HCT116 (cell line): ENCODE measurements at regions not wholly inside any gene's neighbourhood (a gene's known extent, or its start where the extent isn't known, plus 50 kb on each side); places are given as distances from the start of the nearest gene placed in this dataset.

Source experiments
- ATAC-seq: fragments of 200-7000 bp; cut with Tn5 transposase; 2 replicates; pipeline ENCODE4 v1.9.1; 2020; ENCODE audit warnings: mild to moderate bottlenecking, moderate library complexity
- BruUV-seq: library from RNA; stranded (reverse); fragments of 400-500 nt; replicated peaks from 2 replicates; lab custom pipeline; 2021; lab: Mats Ljungman, UMichigan
- CTCF ChIA-PET: fragments of 300-600 bp; sonication (Branson Sonifier 250); formaldehyde crosslinking; loops from one replicate; lab custom pipeline; 2021; ENCODE audit warnings: antibody characterized with exemption; lab: Charles Lee
- POLR2A ChIA-PET: fragments of 300-600, 350-600 bp; sonication (Branson Sonifier 250); formaldehyde crosslinking; loops from one replicate; lab custom pipeline; 2021; ENCODE audit warnings: antibody characterized with exemption; lab: Charles Lee
- RAD21 ChIA-PET, 2 experiments: fragments of 300-600 bp; sonication (Branson Sonifier 250); formaldehyde crosslinking; loops; one replicate each; lab custom pipeline; 2023; ENCODE audit warnings: low total read pairs in 2 of 2; ENCODE audit not compliant: uncharacterized antibody in 2 of 2, unreplicated experiment in 2 of 2, low non-redundant PET in 1 of 2; lab: Charles Lee
- DNase-seq: peaks from one replicate; pipeline ENCODE4 v3.0.0-alpha.2; 2010; ENCODE audit warnings: low read depth, low spot score
- H2AFZ ChIP-seq: fragments of 200-600 bp; shearing (Covaris generic), sonication (generic); 2 replicates; pipeline ENCODE4 v1.6.1; 2017; ENCODE audit warnings: low read depth, mixed run types, mixed read lengths, antibody characterized with exemption, low read length; ENCODE audit not compliant: poor library complexity, severe bottlenecking
- H3K27ac ChIP-seq: 2 replicates; pipeline ENCODE4 v1.5.1; 2012; ENCODE audit warnings: low read depth, low read length
- H3K27me3 ChIP-seq: fragments of 200-600 bp; sonication (generic); 2 replicates; pipeline ENCODE4 v1.6.1; 2016; ENCODE audit warnings: mixed run types, low read length, mixed read lengths; ENCODE audit not compliant: insufficient read depth
- H3K36me3 ChIP-seq, 2 experiments: fragments of 200-500 bp in 1 of 2; fragments of 200-600 bp in 1 of 2; sonication (Bioruptor generic) in 1 of 2; sonication (generic) in 1 of 2; 2 replicates each; pipeline versions ENCODE4 v1.5.1 to v1.6.1; 2014 to 2016; ENCODE audit warnings: low read length in 2 of 2, inconsistent platforms in 1 of 2, mixed read lengths in 1 of 2, mixed run types in 1 of 2; ENCODE audit not compliant: insufficient read depth in 2 of 2, control insufficient read depth in 1 of 2
- H3K4me1 ChIP-seq, 2 experiments: fragments of 200-600 bp in 1 of 2; sonication (generic) in 1 of 2; 2 replicates each; pipeline versions ENCODE4 v1.5.1 to v1.6.1; 2012 to 2017; ENCODE audit warnings: low read length in 2 of 2, inconsistent platforms in 1 of 2, mild to moderate bottlenecking in 1 of 2, mixed read lengths in 1 of 2, mixed run types in 1 of 2, moderate library complexity in 1 of 2; ENCODE audit not compliant: insufficient read depth in 2 of 2, control insufficient read depth in 1 of 2
- H3K4me2 ChIP-seq: fragments of 200-600 bp; sonication (generic); 2 replicates; pipeline ENCODE4 v1.6.1; 2017; ENCODE audit warnings: mixed run types, low read length, mixed read lengths
- H3K4me3 ChIP-seq, 2 experiments: fragments of 200-600 bp in 1 of 2; sonication (generic) in 1 of 2; replicated peaks in 1 of 2; 2 replicates each; pipeline ENCODE4 v1.5.1; 2011 to 2016; ENCODE audit warnings: low read length in 2 of 2, control low read depth in 1 of 2, low read depth in 1 of 2, mild to moderate bottlenecking in 1 of 2, mixed read lengths in 1 of 2, mixed run types in 1 of 2
- H3K79me2 ChIP-seq: fragments of 200-600 bp; sonication (generic); 2 replicates; pipeline ENCODE4 v1.6.1; 2017; ENCODE audit warnings: mild to moderate bottlenecking, mixed run types, low read length, moderate library complexity, mixed read lengths; ENCODE audit not compliant: insufficient read depth
- H3K9ac ChIP-seq: fragments of 200-600 bp; sonication (generic); 2 replicates; pipeline ENCODE4 v1.6.1; 2016; ENCODE audit warnings: low read length, mixed read lengths
- H3K9me2 ChIP-seq: fragments of 200-600 bp; sonication (generic), shearing (Covaris generic); 2 replicates; pipeline ENCODE4 v1.6.1; 2017; ENCODE audit warnings: mixed run types, mild to moderate bottlenecking, moderate library complexity; ENCODE audit not compliant: insufficient read depth
- H3K9me3 ChIP-seq, 2 experiments: fragments of 200-500 bp in 1 of 2; fragments of 200-600 bp in 1 of 2; sonication (Bioruptor generic) in 1 of 2; sonication (generic) in 1 of 2; 2 replicates each; pipeline ENCODE4 v1.6.1; 2014 to 2017; ENCODE audit warnings: low read length in 2 of 2, mixed read lengths in 2 of 2, inconsistent platforms in 1 of 2, low read depth in 1 of 2, mild to moderate bottlenecking in 1 of 2, mixed run types in 1 of 2, moderate library complexity in 1 of 2; ENCODE audit not compliant: control insufficient read depth in 1 of 2, insufficient read depth in 1 of 2
- H4K20me1 ChIP-seq: fragments of 200-600 bp; sonication (generic), shearing (Covaris generic); 2 replicates; pipeline ENCODE4 v1.6.1; 2017; ENCODE audit warnings: mixed run types, mild to moderate bottlenecking, moderate library complexity; ENCODE audit not compliant: insufficient read depth
- ATF3 ChIP-seq: IDR thresholded peaks from 2 replicates; pipeline ENCODE4 v1.6.1; 2012
- CTCF ChIP-seq, 3 experiments: fragments of 200-600 bp in 1 of 3; sonication (generic) in 1 of 3; IDR thresholded peaks in 2 of 3; conservative IDR thresholded peaks in 1 of 3; 2 replicates each; pipeline ENCODE4 v1.5.1; 2012 to 2017; ENCODE audit warnings: low read depth in 2 of 3, low read length in 2 of 3, antibody characterized with exemption in 1 of 3, borderline replicate concordance in 1 of 3, control low read depth in 1 of 3, mild to moderate bottlenecking in 1 of 3, mixed read lengths in 1 of 3, mixed run types in 1 of 3, moderate library complexity in 1 of 3; ENCODE audit not compliant: insufficient read depth in 1 of 3
- ELF1 ChIP-seq: IDR thresholded peaks from 2 replicates; pipeline ENCODE4 v1.6.1; 2012; ENCODE audit warnings: low read depth, borderline replicate concordance
- RAD21 ChIP-seq: IDR thresholded peaks from 2 replicates; pipeline ENCODE4 v1.6.1; 2012; ENCODE audit warnings: low read depth, mild to moderate bottlenecking
- SIN3A ChIP-seq: IDR thresholded peaks from 2 replicates; pipeline ENCODE4 v1.6.1; 2012; ENCODE audit warnings: low read depth
- SP1 ChIP-seq: IDR thresholded peaks from 2 replicates; pipeline ENCODE4 v1.6.1; 2012; ENCODE audit warnings: low read depth
- intact Hi-C: fragments of 100-400 bp; cut with micrococcal nuclease; formaldehyde crosslinking; loops from 2 replicates; pipeline ENCODE4 v1.10.0; 2022

GRCh38 chr7:83791737-83792136 lies 142.8 kb upstream of the SEMA3E start:
- no peak for ATAC-seq

More at GRCh38 chr7:83791737-83792136, 142.8 kb upstream of the SEMA3E start:
- ChIA-PET POLR2A (no interaction called here), RAD21 (no interaction called here), CTCF (no interaction called here)
- H3K9me2 ChIP-seq = no peaks in the 10 kb centered on the region
- no peaks in the 10 kb centered on the region for H3K36me3 ChIP-seq
- no peaks in the 10 kb centered on the region for H4K20me1 ChIP-seq
- H3K4me1 ChIP-seq = no peaks in the 10 kb centered on the region
- no TSS peak for BruUV-seq
- H2AFZ ChIP-seq = no peak overlapping the region
- H3K4me3 ChIP-seq = no peak overlapping the region
- TF ChIP-seq ELF1 = no peak
- peak; percentile 29; the same call in 1 of the 2 replicates for TF ChIP-seq RAD21
- TF ChIP-seq SIN3A = no peak
- TF ChIP-seq CTCF (IDR thresholded peaks at IDR 0.05 in 2 of 3, conservative IDR thresholded peaks at IDR 0.05 in 1 of 3; ENCODE audit: borderline replicate concordance in 1 of 3, insufficient read depth in 1 of 3, low read depth in 2 of 3, low read length in 2 of 3) = 0 out of 6 replicates have a peak, but pooled peaks of 1 of the 3 experiments have one; percentile 7
- no peak for TF ChIP-seq SP1
- no peak for TF ChIP-seq ATF3
- no peak for DNase-seq
- intact Hi-C loops = no loop called here
- no peak overlapping the region for H3K27ac ChIP-seq
- H3K27me3 ChIP-seq = no peaks in the 10 kb centered on the region
- H3K9ac ChIP-seq = no peak overlapping the region
- H3K9me3 ChIP-seq = no peaks in the 10 kb centered on the region
- no peak overlapping the region for H3K4me2 ChIP-seq
- H3K79me2 ChIP-seq = no peaks in the 10 kb centered on the region
